ENCODE measurements at regions not wholly inside any gene's neighbourhood (a gene's known extent, or its start where the extent isn't known, plus 50 kb on each side); places are given as distances from the start of the nearest gene placed in this dataset.

DNA sequence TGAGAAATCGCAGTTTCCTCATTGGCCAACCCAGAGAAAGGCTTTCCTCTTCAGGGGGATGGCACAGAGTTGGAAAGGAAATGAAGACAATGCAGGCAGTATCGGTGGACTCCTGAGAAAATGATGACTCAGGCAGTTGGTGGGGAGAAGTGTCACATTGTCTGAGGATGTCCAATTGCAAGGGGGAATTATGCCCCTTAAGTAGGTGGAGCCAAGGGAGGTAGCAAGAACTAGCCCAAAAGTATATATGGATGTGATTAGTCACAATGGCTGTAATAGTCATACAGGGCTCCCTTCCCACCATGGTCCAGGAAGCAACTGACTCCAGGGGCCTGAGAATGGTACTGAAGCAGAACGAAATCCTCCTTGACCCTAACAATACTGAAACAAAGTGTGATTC is 58.3 kb upstream of the EGFR start:
- FAIRE-seq, result no peak
- DNase-seq (ENCODE audit: insufficient read length, low spot score), result no peak

DNA sequence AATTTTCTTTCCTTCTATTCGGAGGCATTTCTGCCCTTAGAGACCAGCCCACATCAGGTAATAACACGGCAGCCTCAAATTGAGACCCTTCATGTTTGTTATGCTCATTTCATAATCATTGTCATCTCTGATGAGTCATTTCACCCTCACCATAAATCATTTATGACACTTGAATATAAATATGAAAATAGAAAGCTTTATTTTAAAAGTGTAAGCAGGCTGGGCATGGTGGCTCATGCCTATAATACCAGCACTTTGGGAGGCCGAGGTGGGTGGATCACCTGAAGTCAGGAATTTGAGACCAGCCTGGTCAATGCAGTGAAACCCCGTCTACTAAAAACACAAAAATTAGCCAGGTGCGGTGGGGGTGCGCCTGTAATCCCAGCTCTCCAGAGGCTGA is 57.4 kb upstream of the EGFR start:
- TF ChIP-seq SPI1 (IDR thresholded peaks at IDR 0.05; ENCODE audit: low read depth, low read length) (no peak), POLR2AphosphoS5 (IDR thresholded peaks at IDR 0.05; ENCODE audit: low read depth, low read length) (no peak), POLR2A (IDR thresholded peaks at IDR 0.05; ENCODE audit: low read depth, low read length) (no peak)
- FAIRE-seq (no peak), DNase-seq (ENCODE audit: insufficient read length, low spot score) (no peak)

More for the DNA sequence above, 58.3 kb upstream of the EGFR start:
- TF ChIP-seq TAF1 (IDR thresholded peaks at IDR 0.05; ENCODE audit: low read depth, low read length), result no peak
- no peak for TF ChIP-seq SPI1 (IDR thresholded peaks at IDR 0.05; ENCODE audit: low read depth, low read length)
- TF ChIP-seq POU2F2 (IDR thresholded peaks at IDR 0.05; ENCODE audit: low read depth, low read length), result no peak
- no peak for TF ChIP-seq POLR2A (IDR thresholded peaks at IDR 0.05; ENCODE audit: low read depth, low read length)
- no peak for TF ChIP-seq PAX5 (IDR thresholded peaks at IDR 0.05; ENCODE audit: insufficient read depth, low read length, severe bottlenecking)

DNA sequence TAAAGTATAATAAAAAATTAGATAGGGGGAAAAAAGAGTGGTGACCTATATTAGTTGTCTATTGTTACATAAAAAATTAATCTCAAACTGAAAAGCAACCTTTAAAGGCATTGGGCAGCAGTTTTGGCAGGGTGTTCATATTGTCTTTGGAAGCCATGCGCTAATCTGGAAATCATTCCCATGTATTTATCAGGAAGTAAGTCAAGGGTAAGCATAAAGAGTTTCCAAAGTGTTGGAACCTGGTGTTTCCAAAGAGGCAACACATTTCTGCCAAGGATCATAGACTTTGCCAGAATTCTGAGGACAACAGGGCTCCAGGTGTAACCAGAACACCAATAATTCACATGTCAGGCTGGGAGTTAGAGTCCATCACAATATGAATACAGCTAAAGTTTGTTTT is 55.7 kb upstream of the EGFR start:
- DNase-seq (ENCODE audit: insufficient read length, low spot score), result no peak
- no peak for FAIRE-seq
- TF ChIP-seq POLR2A (IDR thresholded peaks at IDR 0.05; ENCODE audit: low read depth, low read length) (no peak), TAF1 (IDR thresholded peaks at IDR 0.05; ENCODE audit: low read depth, low read length) (no peak), SPI1 (IDR thresholded peaks at IDR 0.05; ENCODE audit: low read depth, low read length) (no peak), POU2F2 (IDR thresholded peaks at IDR 0.05; ENCODE audit: low read depth, low read length) (no peak), POLR2AphosphoS5 (IDR thresholded peaks at IDR 0.05; ENCODE audit: low read depth, low read length) (no peak), PAX5 (IDR thresholded peaks at IDR 0.05; ENCODE audit: insufficient read depth, low read length, severe bottlenecking) (no peak)

DNA sequence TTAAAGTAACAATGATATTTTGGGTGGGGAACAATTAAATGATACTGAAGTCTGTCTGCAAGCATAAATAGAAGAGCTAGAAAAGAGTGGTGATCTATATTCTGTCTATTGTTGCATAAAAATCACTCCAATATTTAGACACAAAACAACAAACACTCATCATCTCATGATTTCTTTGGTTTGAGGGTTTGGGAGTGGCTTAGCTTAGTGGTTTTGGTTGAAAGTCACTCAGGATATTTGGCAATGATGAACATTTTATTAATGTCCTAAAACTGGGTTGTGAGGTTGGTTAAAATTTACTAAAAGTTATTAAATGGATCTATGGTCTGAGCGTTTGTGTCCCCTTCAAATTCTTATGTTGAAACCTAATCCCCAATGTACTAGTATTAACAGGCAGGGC is 54.7 kb upstream of the EGFR start:
- no peak for DNase-seq (ENCODE audit: insufficient read length, low spot score)
- FAIRE-seq, result no peak
- TF ChIP-seq POLR2A (IDR thresholded peaks at IDR 0.05; ENCODE audit: low read depth, low read length), result no peak
- no peak for TF ChIP-seq POU2F2 (IDR thresholded peaks at IDR 0.05; ENCODE audit: low read depth, low read length)
- no peak for TF ChIP-seq SPI1 (IDR thresholded peaks at IDR 0.05; ENCODE audit: low read depth, low read length)
- TF ChIP-seq TAF1 (IDR thresholded peaks at IDR 0.05; ENCODE audit: low read depth, low read length), result no peak
- TF ChIP-seq PAX5 (IDR thresholded peaks at IDR 0.05; ENCODE audit: insufficient read depth, low read length, severe bottlenecking), result no peak
- no peak for TF ChIP-seq POLR2AphosphoS5 (IDR thresholded peaks at IDR 0.05; ENCODE audit: low read depth, low read length)

DNA sequence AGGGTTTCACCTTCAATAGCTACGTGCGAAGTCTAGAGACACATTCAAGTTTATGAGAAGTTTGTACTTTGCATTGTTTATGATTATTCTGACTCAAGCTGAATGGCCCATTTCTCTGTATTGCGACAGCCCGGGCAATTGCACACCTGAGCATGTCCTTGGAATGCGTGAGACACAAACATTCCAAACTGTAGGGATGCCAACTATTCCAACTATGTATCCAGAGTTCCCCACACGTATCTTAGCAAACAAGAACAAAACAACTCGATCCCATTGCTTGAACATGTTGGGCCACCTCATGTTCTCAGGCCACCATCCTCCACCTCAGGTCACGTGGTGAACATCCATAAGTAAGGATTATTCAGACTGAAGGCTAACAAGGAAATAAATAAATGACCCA is 51.4 kb upstream of the EGFR start:
- DNase-seq (ENCODE audit: insufficient read length, low spot score), result no peak
- TF ChIP-seq PAX5 (IDR thresholded peaks at IDR 0.05; ENCODE audit: insufficient read depth, low read length, severe bottlenecking), result no peak
- no peak for TF ChIP-seq SPI1 (IDR thresholded peaks at IDR 0.05; ENCODE audit: low read depth, low read length)
- FAIRE-seq, result no peak

DNA sequence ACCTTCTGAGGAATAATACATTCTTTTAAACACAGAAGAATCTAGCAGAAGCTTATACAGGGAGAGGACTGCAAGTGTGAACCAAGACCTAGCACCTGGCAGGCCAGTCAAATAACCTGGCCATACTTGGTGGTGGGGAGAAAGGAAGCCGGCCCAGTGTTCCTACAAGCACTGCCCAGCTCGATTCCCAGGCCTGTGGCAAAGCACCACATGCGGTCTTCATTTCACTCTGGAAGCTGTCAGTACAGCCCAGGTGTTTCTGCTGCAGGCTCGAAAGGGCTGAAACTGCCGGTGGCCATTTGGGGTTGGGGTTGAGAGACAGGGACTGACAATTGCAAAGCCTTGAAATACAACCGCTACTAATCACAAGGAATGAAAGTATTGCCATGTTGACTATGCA is 50.8 kb upstream of the EGFR start:
- TF ChIP-seq POLR2A (IDR thresholded peaks at IDR 0.05; ENCODE audit: low read depth, low read length) (no peak), SPI1 (IDR thresholded peaks at IDR 0.05; ENCODE audit: low read depth, low read length) (no peak)
- FAIRE-seq, result no peak
- no peak for DNase-seq (ENCODE audit: insufficient read length, low spot score)
